Thymus (tissue), 11 donors: ENCODE measurements at regions not wholly inside any gene's neighbourhood (a gene's known extent, or its start where the extent isn't known, plus 50 kb on each side); places are given as distances from the start of the nearest gene placed in this dataset.
"Not testable (repeated sequence)": the region's sequence is repeated elsewhere in the genome, so short reads cannot be mapped to it uniquely, and the experiment has no call there.

Experiments used
- DNase-seq, 9 donors: peaks; one replicate each; pipeline ENCODE4 v3.0.0-alpha.2; 2013; ENCODE audit warnings: low spot score in 9 of 9, low read depth in 6 of 9, missing footprints in 1 of 9
- H3K27ac ChIP-seq, 2 donors: one replicate each; pipeline ENCODE4 v1.5.1; 2013; ENCODE audit warnings: control low read depth in 1 of 2, low read depth in 1 of 2, low read length in 1 of 2, mild to moderate bottlenecking in 1 of 2, moderate library complexity in 1 of 2
- H3K27me3 ChIP-seq, 2 donors: one replicate each; pipeline ENCODE4 v1.5.1; 2013; ENCODE audit warnings: low read length in 1 of 2; ENCODE audit not compliant: control insufficient read depth in 2 of 2, insufficient read depth in 1 of 2
- H3K36me3 ChIP-seq, 2 donors: one replicate each; pipeline ENCODE4 v1.5.1; 2013; ENCODE audit warnings: low read length in 1 of 2, mild to moderate bottlenecking in 1 of 2, moderate library complexity in 1 of 2; ENCODE audit not compliant: control insufficient read depth in 2 of 2, insufficient read depth in 2 of 2
- H3K4me1 ChIP-seq, 2 donors: one replicate each; pipeline ENCODE4 v1.5.1; 2013; ENCODE audit warnings: low read length in 2 of 2; ENCODE audit not compliant: control insufficient read depth in 2 of 2, insufficient read depth in 2 of 2
- H3K4me3 ChIP-seq, 2 donors: one replicate each; pipeline ENCODE4 v1.5.1; 2013; ENCODE audit warnings: low read length in 2 of 2, control low read depth in 1 of 2, mild to moderate bottlenecking in 1 of 2
- H3K9me3 ChIP-seq, 2 donors: one replicate each; pipeline ENCODE4 v1.5.1; 2013; ENCODE audit warnings: low read length in 1 of 2, mild to moderate bottlenecking in 1 of 2; ENCODE audit not compliant: control insufficient read depth in 2 of 2, insufficient read depth in 1 of 2
- WGBS: extraction: QIAGEN DNeasy Blood & Tissue Kit; methylation state at CpG from one replicate; pipeline ENCODE4 v1.1.7; 2013; 5-methylcytosine and 5-hydroxymethylcytosine counted together
- donor health status: healthy.

GRCh38 chr2:64924170-64924934, 64.8 kb upstream of the SLC1A4 start:
- no peaks in the 10 kb centered on the region for H3K27me3 ChIP-seq
- no peak overlapping the region for H3K4me3 ChIP-seq
- H3K4me1 ChIP-seq: peaks cover under 1 to 6% of the 10 kb centered on the region in 2 donors
- 96% methylated on average over 6 of the region's 6 CpGs for WGBS
- DNase-seq: no peak
- H3K36me3 ChIP-seq: no peaks in the 10 kb centered on the region
- peaks cover 0 to 15% of the 10 kb centered on the region in 2 donors for H3K9me3 ChIP-seq
- no peak overlapping the region for H3K27ac ChIP-seq

GRCh38 chr2:64925930-64926722, 63.1 kb upstream of the SLC1A4 start:
- H3K27ac ChIP-seq, H3K27me3 ChIP-seq, H3K4me1 ChIP-seq, H3K36me3 ChIP-seq, DNase-seq, H3K4me3 ChIP-seq: not testable (repeated sequence)
- WGBS: 98% methylated on average over 2 of the region's 2 CpGs
- peaks cover 0 to 15% of the 10 kb centered on the region in 2 donors for H3K9me3 ChIP-seq

GRCh38 chr2:64928813-64929212, 60.4 kb upstream of the SLC1A4 start:
- Histone ChIP-seq H3K27ac (no peak overlapping the region), H3K4me3 (no peak overlapping the region), H3K9me3 (peaks cover 0 to 12% of the 10 kb centered on the region in 2 donors), H3K4me1 (peaks cover 0 to 8% of the 10 kb centered on the region in 2 donors), H3K27me3 (no peaks in the 10 kb centered on the region), H3K36me3 (no peaks in the 10 kb centered on the region)
- no peak for DNase-seq
- 80% methylated on average over 1 of the region's 1 CpG for WGBS

DNA sequence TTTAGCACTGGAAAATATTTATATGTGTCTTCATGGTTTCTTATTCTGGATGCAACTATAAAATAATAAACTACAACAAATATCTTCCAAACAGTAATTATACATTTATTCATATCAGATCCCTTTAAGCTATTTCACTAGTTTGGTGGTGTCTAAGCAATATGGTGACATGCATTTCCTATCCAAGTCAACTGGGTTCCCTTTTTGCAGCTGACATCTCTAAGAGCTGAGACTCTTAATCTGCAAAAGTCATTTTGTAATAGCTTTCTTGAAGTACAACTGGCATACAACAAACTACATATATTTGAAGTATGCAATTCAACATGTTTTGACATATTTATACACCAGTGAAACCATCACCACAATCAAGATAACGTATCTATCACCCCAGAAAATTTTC, 59.9 kb upstream of the SLC1A4 start:
- DNase-seq: no peak
- Histone ChIP-seq H3K27ac (no peak overlapping the region), H3K4me3 (no peak overlapping the region), H3K4me1 (peaks cover 0 to 8% of the 10 kb centered on the region in 2 donors), H3K27me3 (no peaks in the 10 kb centered on the region), H3K9me3 (peaks cover 0 to 9% of the 10 kb centered on the region in 2 donors), H3K36me3 (no peaks in the 10 kb centered on the region)
- 94% methylated on average over 1 of the region's 1 CpG for WGBS

- H3K4me3 ChIP-seq: no peak overlapping the region
- H3K4me1 ChIP-seq: peaks cover 0 to 8% of the 10 kb centered on the region in 2 donors
- H3K9me3 ChIP-seq: peaks cover 0 to 5% of the 10 kb centered on the region in 2 donors
- 100% methylated on average over 1 of the region's 1 CpG for WGBS
- no peaks in the 10 kb centered on the region for H3K27me3 ChIP-seq
- H3K36me3 ChIP-seq: no peaks in the 10 kb centered on the region
- no peak overlapping the region for H3K27ac ChIP-seq
- no peak for DNase-seq
These were observed 58.9 kb upstream of the SLC1A4 start for GRCh38 chr2:64930258-64930671.

DNA sequence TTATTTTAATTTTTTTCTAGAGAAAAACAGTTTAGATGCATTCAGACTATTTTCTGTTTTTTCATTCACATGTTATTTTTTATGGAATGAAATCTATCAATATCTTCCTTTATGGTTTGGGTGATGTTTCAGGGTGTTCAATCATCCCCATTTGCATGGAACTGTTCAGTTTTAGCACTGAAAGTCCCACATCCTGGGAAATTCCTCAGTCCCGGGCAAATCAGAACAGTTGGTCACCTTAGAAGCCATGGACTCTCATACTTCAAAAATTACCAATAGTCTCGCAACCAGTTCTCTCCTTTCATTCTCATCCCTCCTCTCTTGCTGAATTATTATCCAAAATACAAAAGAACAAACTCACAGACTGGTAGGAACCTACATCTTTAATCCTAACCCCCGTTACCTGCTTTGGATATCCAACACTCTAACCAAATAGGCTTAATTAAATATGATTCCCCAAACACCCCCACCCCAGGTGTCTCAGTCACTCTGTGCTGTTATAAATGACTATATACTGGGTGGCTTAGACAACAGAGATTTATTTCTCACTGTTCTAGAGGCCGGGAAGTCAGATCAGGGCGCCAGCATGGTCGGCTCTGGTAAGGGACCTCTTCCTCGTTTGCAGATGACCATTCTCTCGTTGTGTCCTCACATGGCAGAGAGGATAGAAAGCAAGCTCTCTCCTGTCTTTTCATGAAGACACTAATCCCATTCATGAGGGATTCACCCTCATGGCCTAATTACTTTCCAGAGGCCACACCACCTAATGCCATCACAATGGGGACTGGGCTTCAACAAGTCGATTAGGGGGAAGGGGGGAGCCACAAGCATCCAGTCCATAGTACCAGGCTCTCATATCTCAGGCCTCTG, 57.7 kb upstream of the SLC1A4 start:
- Histone ChIP-seq H3K4me1 (peaks cover 0 to 8% of the 10 kb centered on the region in 2 donors), H3K36me3 (no peaks in the 10 kb centered on the region), H3K27me3 (no peaks in the 10 kb centered on the region), H3K4me3 (no peak overlapping the region), H3K9me3 (peaks cover 0 to 2% of the 10 kb centered on the region in 2 donors), H3K27ac (no peak overlapping the region)
- 95% methylated on average over 9 of the region's 9 CpGs for WGBS
- DNase-seq: no peak

DNA sequence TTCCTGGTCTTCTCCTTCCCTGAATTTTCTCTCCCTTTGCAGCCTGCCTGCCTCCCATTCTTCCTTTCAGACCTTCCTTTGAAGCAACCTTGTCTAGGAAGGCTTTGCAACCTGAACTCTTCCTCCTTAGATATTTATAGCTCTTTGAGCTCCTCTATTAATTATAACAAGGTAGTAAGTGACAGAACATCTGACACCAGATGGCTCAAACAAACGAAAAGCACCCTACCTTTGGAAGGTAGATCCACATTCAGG, 57.2 kb upstream of the SLC1A4 start:
- H3K4me1 ChIP-seq: peaks cover 0 to 8% of the 10 kb centered on the region in 2 donors
- no peaks in the 10 kb centered on the region for H3K27me3 ChIP-seq
- 34% methylated on average over 1 of the region's 1 CpG for WGBS
- H3K36me3 ChIP-seq: no peaks in the 10 kb centered on the region
- no peaks in the 10 kb centered on the region for H3K9me3 ChIP-seq
- H3K27ac ChIP-seq: no peak overlapping the region
- H3K4me3 ChIP-seq: no peak overlapping the region
- no peak for DNase-seq

DNA sequence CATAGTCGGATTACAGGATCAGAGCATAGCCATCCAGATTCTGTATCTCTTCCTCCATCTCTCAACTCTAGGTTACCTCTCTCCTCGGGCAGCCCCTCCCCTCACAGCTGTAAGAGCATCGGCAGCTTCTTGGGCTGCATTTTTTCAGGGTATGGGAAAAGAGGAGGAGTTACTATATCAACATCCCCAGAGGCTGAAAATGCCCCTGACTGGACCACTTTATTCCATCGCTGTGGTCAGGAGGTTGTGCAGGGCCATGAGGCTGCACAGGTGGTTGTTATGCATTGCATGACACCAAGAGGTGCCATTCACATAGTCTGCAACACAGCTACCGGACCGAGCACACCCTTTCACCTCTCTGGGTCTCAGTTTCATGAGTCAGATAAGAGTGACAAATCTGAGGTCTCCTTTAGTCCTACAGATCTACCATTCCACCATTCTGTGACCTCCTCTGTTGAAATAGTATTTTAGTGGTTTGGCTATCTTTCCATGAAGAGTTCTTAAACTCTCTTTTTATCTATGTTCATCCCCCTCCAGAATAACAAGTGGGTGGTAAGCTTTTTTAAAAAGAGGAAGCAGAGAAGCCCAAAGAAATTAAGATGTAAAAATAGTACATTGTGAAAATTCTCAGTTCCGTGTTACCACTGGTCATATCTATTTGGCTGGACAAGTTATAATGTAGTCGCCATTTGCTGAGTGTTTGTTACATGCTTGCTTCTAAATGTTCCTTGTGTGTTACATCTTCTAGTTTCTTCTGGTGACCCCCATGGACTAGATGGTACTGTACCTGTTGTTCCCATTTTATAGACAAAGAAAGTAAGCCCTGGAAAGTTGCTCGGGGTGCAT, 56.6 kb upstream of the SLC1A4 start:
- Histone ChIP-seq H3K36me3 (no peaks in the 10 kb centered on the region), H3K9me3 (no peaks in the 10 kb centered on the region), H3K4me3 (no peak overlapping the region), H3K27me3 (no peaks in the 10 kb centered on the region), H3K27ac (no peak overlapping the region), H3K4me1 (peaks cover 0 to 12% of the 10 kb centered on the region in 2 donors)
- no peak for DNase-seq
- 62% methylated on average over 9 of the region's 9 CpGs for WGBS
